GM21717 (cell line): ENCODE measurements at regions not wholly inside any gene's neighbourhood (a gene's known extent, or its start where the extent isn't known, plus 50 kb on each side); places are given as distances from the start of the nearest gene placed in this dataset.
"Not testable (repeated sequence)": the region's sequence is repeated elsewhere in the genome, so short reads cannot be mapped to it uniquely, and the experiment has no call there.

Source experiments
- ATAC-seq: cut with Tn5 transposase; IDR thresholded peaks from one replicate; pipeline ENCODE4 v1.9.1; 2021; ENCODE audit warnings: mild to moderate bottlenecking, moderate library complexity; ENCODE audit not compliant: unreplicated experiment

DNA sequence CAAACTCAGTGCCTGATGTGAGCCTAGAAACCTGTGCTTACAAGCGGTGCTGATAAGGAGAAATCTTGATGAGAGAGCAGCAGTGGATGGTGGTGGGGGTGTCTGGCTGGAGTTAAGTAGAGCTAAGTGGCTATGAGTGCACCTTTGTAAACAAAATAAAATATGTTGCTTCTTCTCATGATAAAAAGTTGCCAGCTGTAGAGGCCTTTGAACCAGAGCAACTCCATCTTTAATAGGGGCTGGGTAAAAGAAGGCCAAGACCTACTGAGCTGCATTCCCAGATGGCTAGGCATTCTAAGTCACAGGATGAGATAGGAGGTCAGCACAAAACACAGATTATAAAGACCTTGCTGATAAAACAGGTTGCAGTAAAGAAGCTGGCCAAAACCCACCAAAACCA, 107.6 kb upstream of the FAM3C start:
- no peak for ATAC-seq

DNA sequence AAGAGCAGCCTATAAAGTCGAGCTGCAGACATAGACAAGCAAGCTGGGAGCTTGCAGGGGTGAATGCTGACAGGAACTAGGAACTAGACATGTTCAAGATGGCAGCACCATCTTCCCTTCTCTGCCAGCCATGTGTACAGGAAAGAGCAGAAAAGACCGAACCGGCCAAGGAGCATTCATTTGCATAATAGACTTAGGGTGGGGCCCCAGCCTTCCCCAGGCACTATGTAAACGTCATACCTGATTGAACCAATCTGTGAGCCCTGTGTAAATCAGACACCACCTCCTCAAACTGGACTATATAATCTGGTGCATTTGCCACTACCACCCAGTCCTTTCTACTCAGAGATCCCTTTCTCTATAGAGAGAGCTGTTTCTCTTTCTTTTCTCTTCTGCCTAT, 106.9 kb upstream of the FAM3C start:
- no peak for ATAC-seq

DNA sequence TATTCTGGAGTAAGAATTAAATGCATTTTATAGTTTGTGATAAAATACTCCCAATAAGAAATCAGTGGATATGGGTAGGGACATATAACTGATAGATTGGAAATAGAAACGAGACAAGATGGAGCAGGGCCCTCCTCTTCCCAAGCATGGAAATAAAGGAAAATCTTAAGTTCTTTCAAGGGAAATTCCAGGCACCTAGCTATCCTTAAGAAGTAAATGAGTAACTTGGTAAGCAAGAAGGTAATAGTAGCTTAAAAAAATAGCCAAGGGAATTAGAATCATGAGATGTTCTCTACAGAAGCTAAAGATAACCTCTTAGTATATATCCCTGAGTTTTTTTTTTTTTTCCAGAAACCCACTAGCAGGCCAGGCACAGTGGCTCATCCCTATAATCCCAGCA, 105.5 kb upstream of the FAM3C start:
- ATAC-seq = no peak

DNA sequence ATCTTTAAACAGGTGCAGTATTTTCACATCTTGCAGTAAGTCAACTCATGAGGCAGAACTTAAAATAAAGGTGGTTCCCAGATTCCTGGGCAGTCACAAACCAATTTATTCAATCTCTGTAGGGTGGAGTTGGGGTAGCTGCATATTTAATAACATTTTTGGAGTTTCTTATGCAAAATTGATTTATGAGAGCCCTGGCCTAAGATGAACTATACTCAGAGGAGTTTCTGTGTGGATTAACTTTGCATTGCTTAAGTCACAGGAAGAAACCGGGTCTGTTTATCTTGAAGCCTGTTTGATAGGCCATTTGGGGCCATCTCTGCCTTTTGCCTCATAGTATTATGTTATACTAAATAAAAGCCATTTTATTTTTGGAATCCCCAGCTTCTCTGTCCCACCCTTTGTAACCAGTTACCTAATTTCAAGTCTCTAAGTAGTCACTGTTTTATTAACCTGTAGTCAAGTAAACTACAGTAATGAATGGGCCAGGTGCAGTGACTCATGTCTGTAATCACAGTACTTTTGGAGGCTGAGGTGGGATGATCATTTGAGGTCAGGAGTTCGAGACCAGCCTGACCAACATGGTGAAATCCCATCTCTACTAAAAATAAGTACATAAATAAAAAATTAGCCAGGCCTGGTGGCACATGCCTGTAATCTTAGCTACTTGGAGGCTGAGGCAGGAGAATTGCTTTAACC, 104.4 kb upstream of the FAM3C start:
- ATAC-seq = no peak

DNA sequence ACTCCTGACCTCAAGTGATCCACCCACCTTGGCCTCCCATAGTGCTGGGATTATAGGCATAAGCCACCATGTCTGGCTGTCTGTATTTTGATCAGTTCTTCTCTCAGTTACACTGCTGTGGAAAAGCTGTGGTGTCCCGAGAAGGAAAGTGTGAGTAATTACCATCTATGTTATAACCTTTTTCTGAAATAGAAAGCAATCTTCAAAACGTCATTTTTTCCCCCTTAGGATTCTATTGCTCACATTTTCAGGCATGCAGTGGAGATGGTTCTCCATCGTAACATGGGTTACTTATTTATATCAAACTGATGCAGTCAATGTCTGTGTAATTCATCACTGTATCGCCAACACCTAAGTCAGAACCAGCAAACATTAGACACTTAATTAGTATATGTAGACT, 103.5 kb upstream of the FAM3C start:
- no peak for ATAC-seq

- ATAC-seq = no peak
Observed at GRCh38 chr7:121498816-121499215, 102.7 kb upstream of the FAM3C start.

DNA sequence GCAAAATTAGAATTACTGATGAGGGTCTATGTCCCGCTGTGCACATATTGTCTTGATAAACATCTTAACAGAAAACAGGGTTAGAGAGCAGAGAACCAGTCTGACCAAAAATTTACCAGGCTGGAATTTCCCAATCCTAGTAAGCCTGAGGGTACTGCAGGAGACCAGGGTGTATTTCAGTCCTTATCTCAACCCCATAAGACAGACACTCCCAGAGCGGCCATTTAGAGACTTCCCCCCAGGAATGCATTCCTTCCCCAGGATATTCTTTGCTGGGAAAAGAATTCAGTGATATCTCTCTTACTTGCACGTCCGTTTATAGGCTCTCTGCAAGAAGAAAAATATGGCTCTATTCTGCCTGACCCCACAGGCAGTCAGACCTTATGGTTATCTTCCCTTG, 101.4 kb upstream of the FAM3C start:
- ATAC-seq = not testable (repeated sequence)

DNA sequence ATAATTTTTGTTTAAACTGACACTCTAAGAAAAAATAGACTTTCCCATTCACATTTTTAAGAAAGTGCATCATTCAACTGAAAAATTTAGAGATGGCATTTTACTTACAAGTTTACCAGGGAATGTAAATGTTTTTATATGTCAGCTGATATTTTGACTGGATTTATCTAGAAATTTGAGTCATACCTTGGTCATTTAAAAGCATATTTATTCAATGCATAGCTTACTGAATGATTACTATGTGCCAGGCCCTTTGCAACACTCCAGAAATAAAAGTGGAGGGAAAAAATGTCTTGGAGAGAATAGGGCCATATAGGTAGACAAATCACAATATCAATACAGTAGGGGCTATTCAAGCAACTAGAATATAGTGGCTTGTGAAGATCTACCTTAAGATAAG, 98.4 kb upstream of the FAM3C start:
- ATAC-seq = no peak

DNA sequence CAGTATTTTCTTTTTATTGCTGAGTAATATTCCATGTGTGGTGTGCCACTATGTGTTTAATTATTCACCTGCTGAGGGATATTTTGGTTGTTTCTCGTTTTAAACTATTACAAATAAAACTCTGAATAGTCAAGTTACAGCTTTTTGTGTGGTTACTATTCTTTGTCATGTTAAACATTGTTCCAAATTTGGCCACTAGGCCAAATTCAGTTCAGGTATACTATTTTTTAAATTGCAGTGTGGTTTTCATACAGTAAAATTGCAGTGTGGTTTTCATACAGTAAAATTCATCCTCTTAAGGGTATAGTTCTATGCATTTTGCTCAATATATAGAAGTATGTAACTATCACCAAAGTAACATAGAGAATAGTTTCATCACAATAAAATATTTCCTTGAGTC, 97.4 kb upstream of the FAM3C start:
- ATAC-seq = no peak

DNA sequence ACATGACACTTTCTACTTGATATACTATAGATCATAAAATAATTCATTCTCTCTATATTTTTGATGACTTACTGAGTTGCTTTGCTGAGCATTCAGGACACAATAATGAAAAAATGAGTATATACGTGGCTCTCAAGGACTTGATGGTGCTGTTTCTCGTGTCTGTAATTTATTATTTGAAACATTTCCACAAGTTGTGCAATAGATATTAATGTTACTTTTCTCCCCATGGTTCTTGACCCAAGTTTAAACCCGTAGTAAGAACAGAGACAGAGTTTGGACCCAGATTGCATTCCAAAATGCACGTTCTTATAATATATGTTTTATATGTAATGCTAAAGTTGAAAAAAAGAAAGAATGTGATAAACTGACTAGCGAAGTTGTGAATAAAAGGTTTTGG, 94.2 kb upstream of the FAM3C start:
- ATAC-seq = no peak

GRCh38 chr7:121489440-121489839, 93.3 kb upstream of the FAM3C start:
- ATAC-seq = no peak

- no peak for ATAC-seq
Observed at GRCh38 chr7:121488111-121488650, 92.1 kb upstream of the FAM3C start.

GRCh38 chr7:121486590-121486989, 90.5 kb upstream of the FAM3C start:
- no peak for ATAC-seq

- no peak for ATAC-seq
Observed at GRCh38 chr7:121485467-121486243, 89.5 kb upstream of the FAM3C start.

DNA sequence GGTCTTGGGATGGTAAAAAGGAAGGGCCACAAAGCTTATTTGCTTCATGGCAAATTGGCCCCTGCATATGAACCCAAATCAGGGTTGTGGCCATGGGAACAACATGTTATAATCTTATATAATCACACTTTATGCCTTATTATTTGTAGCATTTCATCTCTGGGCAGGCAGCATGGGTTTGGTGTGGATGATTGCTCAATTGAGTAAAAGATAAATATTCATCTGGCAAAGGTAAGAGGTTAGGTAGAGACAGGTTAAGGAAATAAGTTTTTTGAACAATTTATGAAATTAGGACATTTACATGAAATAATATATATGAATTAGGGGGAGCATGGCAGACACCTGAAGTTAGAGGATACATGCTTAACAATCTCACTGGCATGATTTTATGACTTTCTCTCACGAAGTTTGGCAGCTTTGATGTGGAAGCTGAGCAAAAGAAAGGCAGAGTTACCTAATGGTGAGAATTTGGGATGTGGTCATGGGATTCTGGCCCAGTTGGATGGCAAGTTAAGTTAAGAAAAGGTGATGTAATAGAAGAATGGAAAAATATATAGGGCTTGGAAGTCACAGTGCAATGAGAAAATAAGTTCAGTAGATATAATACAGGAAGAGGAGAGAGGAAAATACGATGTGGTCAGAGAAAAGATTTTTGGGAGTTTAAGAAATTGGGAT, 88.1 kb upstream of the FAM3C start:
- no peak for ATAC-seq

DNA sequence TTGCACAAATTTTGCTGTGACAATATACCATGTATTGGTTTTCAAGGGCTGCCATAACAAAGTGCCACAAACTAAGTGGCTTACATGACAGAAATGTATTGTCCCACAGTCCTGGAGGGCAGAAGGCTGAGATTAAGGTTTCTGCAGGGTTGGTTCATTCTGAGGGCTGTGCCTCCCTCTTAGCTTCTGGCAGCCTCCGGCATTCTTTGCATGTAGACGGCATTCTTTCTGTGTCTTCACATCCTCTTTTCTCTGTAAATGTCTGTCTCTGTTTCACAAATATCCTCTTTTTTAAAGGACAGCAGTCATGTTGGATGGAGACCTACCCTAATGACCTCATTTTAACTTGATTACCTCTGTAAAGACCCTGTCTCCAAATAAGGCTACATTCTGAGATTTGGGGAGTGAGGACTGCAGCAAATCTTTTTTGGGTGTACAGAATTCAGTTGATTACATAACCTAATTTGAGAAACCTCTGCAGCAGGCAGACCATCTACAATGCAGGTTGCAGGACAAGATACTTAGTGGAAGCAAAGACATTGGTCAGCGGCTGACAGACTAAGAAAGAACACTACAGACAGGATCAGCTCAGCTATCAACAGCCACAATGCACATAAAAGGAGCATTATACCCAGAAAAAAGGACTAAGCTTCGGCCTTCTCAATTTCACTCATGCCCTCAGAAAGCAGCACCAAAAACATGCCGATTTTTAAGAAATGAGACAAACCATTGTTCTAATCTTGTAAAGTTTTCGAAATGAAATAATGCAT, 84.6 kb upstream of the FAM3C start:
- no peak for ATAC-seq

- ATAC-seq = no peak
Observed at GRCh38 chr7:121480058-121480457, 84.0 kb upstream of the FAM3C start.

DNA sequence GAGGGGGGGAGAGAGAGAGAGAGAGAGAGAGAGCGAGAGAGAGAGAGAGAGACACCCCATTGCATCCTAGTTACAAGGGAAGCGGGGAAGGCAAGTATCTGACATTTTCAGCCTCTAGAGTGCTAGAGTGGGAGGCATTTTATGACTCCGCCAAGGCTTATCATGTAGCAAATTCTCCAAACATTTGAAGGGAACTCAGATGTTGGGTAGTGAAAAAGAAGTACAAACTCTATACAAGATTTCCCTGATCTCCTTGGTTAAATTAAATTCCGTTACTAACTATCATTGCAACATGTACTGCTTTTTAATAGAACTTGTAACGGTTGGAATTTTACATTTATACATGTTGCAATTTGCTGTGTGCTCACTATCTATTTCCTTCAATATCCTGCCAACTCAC, 83.4 kb upstream of the FAM3C start:
- ATAC-seq = no peak

GRCh38 chr7:121475806-121476205, 79.7 kb upstream of the FAM3C start:
- ATAC-seq = no peak

DNA sequence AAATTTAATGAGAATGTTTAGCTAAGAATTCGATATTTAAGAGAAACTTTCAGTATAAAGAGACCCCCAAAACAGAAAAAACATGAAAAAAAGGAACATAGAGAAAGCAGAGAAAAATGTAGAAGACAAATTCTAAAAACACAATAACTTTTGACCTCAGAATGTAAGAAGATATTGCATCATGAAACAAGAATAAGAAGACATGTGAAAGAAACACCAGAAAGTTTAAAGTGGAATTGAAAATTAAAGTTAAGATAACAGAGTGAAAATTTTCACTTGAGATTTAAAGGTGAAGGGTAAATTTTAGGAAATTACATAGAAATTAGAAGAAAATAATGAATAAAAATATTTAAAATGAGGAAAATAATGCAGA, 78.2 kb upstream of the FAM3C start:
- ATAC-seq = no peak

GRCh38 chr7:121473645-121474300, 77.7 kb upstream of the FAM3C start:
- no peak for ATAC-seq
